ENCODE measurements at regions not wholly inside any gene's neighbourhood (a gene's known extent, or its start where the extent isn't known, plus 50 kb on each side); places are given as distances from the start of the nearest gene placed in this dataset.

DNA sequence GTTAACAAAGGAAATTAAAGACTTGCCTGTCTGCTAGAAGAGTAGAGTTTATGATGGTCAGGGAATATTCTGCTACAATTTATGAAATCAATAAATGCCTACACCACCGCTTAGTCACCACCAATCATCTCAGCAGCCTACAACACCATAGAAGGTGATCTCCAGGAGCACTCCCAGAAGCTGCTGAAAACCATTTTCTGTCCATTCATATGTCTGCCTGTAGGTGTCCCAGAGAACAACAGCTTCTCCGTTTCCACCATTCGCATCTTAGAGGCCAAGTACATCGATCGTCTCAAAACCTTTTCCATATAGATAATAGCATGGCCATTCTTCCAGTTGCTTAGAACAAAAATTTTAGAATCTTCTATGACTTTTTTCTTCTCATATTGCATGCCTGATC lies 303.4 kb downstream of the KCNC2 start:
- TF ChIP-seq, protein P1, sequence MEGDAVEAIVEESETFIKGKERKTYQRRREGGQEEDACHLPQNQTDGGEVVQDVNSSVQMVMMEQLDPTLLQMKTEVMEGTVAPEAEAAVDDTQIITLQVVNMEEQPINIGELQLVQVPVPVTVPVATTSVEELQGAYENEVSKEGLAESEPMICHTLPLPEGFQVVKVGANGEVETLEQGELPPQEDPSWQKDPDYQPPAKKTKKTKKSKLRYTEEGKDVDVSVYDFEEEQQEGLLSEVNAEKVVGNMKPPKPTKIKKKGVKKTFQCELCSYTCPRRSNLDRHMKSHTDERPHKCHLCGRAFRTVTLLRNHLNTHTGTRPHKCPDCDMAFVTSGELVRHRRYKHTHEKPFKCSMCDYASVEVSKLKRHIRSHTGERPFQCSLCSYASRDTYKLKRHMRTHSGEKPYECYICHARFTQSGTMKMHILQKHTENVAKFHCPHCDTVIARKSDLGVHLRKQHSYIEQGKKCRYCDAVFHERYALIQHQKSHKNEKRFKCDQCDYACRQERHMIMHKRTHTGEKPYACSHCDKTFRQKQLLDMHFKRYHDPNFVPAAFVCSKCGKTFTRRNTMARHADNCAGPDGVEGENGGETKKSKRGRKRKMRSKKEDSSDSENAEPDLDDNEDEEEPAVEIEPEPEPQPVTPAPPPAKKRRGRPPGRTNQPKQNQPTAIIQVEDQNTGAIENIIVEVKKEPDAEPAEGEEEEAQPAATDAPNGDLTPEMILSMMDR (IDR thresholded peaks at IDR 0.05; ENCODE audit: insufficient read depth, low read depth, low read length, missing control alignments), result no peak
- no peak for DNase-seq (ENCODE audit: low read depth)
- H3K4me3 ChIP-seq (ENCODE audit: low read depth, low read length), result no peak overlapping the region

DNA sequence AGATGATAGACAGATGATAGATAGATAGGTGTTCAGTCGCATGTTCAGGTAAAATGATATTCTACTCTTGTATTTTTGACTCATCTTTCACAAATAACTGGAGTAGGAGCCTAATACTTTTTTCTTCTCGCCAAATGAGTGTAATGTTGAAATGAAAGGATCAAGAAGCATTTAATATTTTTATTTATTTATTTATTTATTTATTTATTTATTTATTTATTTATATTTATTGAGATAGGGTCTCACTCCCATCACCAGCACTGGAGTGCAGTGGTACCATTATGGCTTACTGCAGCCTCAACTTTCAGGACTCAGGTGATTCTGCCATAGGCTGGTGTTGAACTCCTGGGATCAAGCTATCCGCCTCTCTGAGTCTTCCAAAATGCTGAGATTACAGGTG lies 298.8 kb downstream of the KCNC2 start:
- no peak overlapping the region for H3K4me3 ChIP-seq (ENCODE audit: low read depth, low read length)
- TF ChIP-seq, protein P1 (IDR thresholded peaks at IDR 0.05; ENCODE audit: insufficient read depth, low read depth, low read length, missing control alignments), result no peak
- DNase-seq (ENCODE audit: low read depth), result no peak

DNA sequence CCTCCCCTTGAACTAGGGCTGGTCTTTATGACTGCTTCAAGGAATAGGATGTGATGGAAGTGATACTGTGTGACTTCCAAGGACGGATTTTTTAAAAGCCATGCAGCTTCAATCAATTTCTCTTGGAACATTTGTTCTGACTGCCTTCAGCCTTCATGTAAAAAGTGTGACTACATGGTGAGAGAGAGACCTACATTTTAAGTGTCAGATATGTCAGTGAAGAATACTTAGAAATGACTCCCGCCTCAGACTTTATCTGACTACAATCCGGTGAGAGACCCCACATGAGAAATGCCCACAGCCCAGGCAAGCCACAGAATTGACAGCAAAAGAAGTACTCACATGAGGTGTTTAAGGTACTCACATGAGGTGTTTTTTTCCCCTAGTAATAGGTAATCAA lies 295.3 kb downstream of the KCNC2 start:
- TF ChIP-seq, protein P1 (IDR thresholded peaks at IDR 0.05; ENCODE audit: insufficient read depth, low read depth, low read length, missing control alignments), result no peak
- DNase-seq (ENCODE audit: low read depth), result no peak
- H3K4me3 ChIP-seq (ENCODE audit: low read depth, low read length), result no peak overlapping the region

DNA sequence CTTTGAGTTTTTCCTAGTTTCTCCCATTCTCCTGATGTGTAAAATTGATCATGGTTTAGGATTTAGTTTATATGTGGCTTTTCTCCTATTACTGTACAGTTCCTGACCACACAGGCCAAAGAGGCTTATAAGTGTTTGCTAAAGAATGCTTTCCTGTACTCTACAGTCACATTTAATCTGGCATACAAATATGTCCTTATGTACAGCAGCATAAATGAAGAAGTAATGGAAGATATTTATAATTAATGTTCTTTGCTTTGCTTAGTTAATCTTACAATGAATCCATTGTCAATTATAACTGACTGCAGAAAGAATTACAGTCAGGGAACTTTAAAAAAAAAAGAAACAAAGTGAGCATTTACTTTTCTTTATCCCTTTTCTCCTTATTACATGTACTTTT lies 293.9 kb downstream of the KCNC2 start:
- TF ChIP-seq, protein P1 (IDR thresholded peaks at IDR 0.05; ENCODE audit: insufficient read depth, low read depth, low read length, missing control alignments), result no peak
- no peak overlapping the region for H3K4me3 ChIP-seq (ENCODE audit: low read depth, low read length)

DNA sequence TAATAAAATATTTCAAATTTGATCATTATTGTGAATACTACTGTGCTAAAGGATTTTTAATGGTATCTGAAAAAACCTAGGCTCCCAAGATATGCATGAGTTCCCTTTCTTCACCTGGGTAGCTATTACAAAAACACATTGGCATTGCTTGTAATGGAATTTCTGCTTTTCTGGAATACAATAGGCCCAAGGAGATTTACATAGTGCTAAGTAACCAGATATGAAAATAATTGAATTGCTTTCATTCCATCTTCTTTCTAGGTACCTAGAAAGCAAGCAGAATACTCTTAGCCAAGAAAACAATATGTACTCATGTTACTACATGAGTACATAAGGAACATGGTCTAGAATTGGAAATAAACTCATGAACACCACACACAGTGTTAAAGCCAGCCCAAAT lies 291.9 kb downstream of the KCNC2 start:
- DNase-seq (ENCODE audit: low read depth), result no peak
- no peak overlapping the region for H3K4me3 ChIP-seq (ENCODE audit: low read depth, low read length)
- TF ChIP-seq, protein P1 (IDR thresholded peaks at IDR 0.05; ENCODE audit: insufficient read depth, low read depth, low read length, missing control alignments), result no peak

More for the DNA sequence above, 293.9 kb downstream of the KCNC2 start:
- DNase-seq (ENCODE audit: low read depth), result no peak

DNA sequence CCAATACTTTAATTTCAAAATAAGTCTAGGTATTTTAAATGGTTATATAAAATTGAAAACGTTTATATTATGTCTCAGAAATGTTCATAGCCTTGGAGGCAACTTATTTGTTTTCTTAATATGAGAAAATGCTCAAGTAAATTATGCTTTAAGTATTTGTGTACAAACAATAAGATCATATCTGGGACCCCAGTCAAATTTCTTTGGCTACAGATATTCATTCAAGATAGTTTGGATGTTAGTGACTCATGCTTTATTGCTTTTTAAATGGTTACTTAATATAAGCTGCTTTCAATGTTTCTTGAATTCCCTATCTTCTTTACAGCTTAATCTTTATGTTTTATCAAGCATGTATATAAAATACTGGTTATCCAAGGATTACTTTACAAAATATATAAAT lies 291.3 kb downstream of the KCNC2 start:
- TF ChIP-seq, protein P1 (IDR thresholded peaks at IDR 0.05; ENCODE audit: insufficient read depth, low read depth, low read length, missing control alignments), result no peak
- DNase-seq (ENCODE audit: low read depth), result no peak
- no peak overlapping the region for H3K4me3 ChIP-seq (ENCODE audit: low read depth, low read length)

DNA sequence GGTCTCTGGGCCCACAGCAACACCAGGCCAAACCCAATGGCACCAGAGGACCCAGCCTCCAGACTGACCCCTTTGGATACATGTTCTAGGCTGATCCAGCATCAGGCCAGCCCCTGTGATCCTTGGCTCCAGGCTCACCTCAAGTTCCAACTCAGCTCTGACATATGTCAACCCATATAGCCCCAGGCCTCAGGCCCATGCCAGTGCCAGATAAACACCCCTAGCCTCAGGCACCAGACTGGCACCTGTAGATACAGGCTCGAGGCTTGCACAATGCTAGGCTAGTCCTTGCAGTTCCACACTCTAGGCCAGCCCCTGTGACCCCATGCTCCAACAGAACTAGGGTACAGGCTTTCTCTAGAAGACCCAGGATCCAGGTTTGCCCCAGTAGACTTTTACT lies 287.5 kb downstream of the KCNC2 start:
- no peak overlapping the region for H3K4me3 ChIP-seq (ENCODE audit: low read depth, low read length)
- TF ChIP-seq, protein P1 (IDR thresholded peaks at IDR 0.05; ENCODE audit: insufficient read depth, low read depth, low read length, missing control alignments), result no peak
- DNase-seq (ENCODE audit: low read depth), result no peak
